Mesendoderm (in vitro differentiated cells): ENCODE measurements at regions not wholly inside any gene's neighbourhood (a gene's known extent, or its start where the extent isn't known, plus 50 kb on each side); places are given as distances from the start of the nearest gene placed in this dataset.

Source experiments
- DNase-seq: peaks from one replicate; pipeline ENCODE4 v3.0.0; 2013
- H2AK5ac ChIP-seq: 2 replicates; pipeline ENCODE4 v1.6.1; 2013; ENCODE audit warnings: low read length, inconsistent platforms
- H2BK120ac ChIP-seq: 2 replicates; pipeline ENCODE4 v1.6.1; 2013; ENCODE audit warnings: low read depth, mild to moderate bottlenecking, low read length, moderate library complexity, mixed read lengths
- H2BK15ac ChIP-seq: replicated peaks from 2 replicates; pipeline ENCODE4 v1.6.1; 2013; ENCODE audit warnings: low read depth, mild to moderate bottlenecking, moderate library complexity
- H2BK5ac ChIP-seq: 2 replicates; pipeline ENCODE4 v1.6.1; 2013; ENCODE audit warnings: low read length, inconsistent platforms
- H3K18ac ChIP-seq: 2 replicates; pipeline ENCODE4 v1.6.1; 2013; ENCODE audit warnings: mild to moderate bottlenecking, low read length, mixed read lengths
- H3K23ac ChIP-seq: one replicate; pipeline ENCODE4 v1.6.1; 2013; ENCODE audit warnings: low read length
- H3K27ac ChIP-seq: 2 replicates; pipeline ENCODE4 v1.5.1; 2013; ENCODE audit warnings: low read depth, mild to moderate bottlenecking, inconsistent platforms, low read length, moderate library complexity
- H3K27me3 ChIP-seq: 2 replicates; pipeline ENCODE4 v1.6.1; 2013; ENCODE audit warnings: low read length, control low read depth, mild to moderate bottlenecking, inconsistent platforms; ENCODE audit not compliant: insufficient read depth, poor library complexity
- H3K36me3 ChIP-seq: 2 replicates; pipeline ENCODE4 v1.6.1; 2013; ENCODE audit warnings: low read length, inconsistent platforms; ENCODE audit not compliant: control insufficient read depth, insufficient read depth
- H3K4ac ChIP-seq: one replicate; pipeline ENCODE4 v1.6.1; 2013; ENCODE audit warnings: low read depth, mild to moderate bottlenecking, low read length, moderate library complexity
- H3K4me1 ChIP-seq: 2 replicates; pipeline ENCODE4 v1.6.1; 2013; ENCODE audit warnings: low read depth, low read length, inconsistent platforms; ENCODE audit not compliant: control insufficient read depth
- H3K4me2 ChIP-seq: 2 replicates; pipeline ENCODE4 v1.6.1; 2013; ENCODE audit warnings: low read length
- H3K4me3 ChIP-seq: 2 replicates; pipeline ENCODE4 v1.5.1; 2013; ENCODE audit warnings: mild to moderate bottlenecking, low read length
- H3K56ac ChIP-seq: one replicate; pipeline ENCODE4 v1.6.1; 2013; ENCODE audit warnings: low read length
- H3K79me1 ChIP-seq: 2 replicates; pipeline ENCODE4 v1.6.1; 2013; ENCODE audit warnings: low read length, inconsistent platforms
- H3K79me2 ChIP-seq: 2 replicates; pipeline ENCODE4 v1.6.1; 2013; ENCODE audit warnings: mild to moderate bottlenecking, low read length; ENCODE audit not compliant: control insufficient read depth, insufficient read depth
- H3K9ac ChIP-seq: 2 replicates; pipeline ENCODE4 v1.6.1; 2013; ENCODE audit warnings: low read length, inconsistent platforms
- H4K5ac ChIP-seq: one replicate; pipeline ENCODE4 v1.6.1; 2013; ENCODE audit warnings: low read length
- H4K8ac ChIP-seq: one replicate; pipeline ENCODE4 v1.6.1; 2013; ENCODE audit warnings: low read depth, mild to moderate bottlenecking, control low read depth, low read length, moderate library complexity
- WGBS: extraction: QIAGEN DNeasy Blood & Tissue Kit; methylation state at CpG from one replicate; pipeline ENCODE4 v1.1.7; 2013; ENCODE audit warnings: low lambda C conversion rate, missing lambda C conversion rate; ENCODE audit not compliant: insufficient coverage; ENCODE audit errors: extremely low coverage; 5-methylcytosine and 5-hydroxymethylcytosine counted together

DNA sequence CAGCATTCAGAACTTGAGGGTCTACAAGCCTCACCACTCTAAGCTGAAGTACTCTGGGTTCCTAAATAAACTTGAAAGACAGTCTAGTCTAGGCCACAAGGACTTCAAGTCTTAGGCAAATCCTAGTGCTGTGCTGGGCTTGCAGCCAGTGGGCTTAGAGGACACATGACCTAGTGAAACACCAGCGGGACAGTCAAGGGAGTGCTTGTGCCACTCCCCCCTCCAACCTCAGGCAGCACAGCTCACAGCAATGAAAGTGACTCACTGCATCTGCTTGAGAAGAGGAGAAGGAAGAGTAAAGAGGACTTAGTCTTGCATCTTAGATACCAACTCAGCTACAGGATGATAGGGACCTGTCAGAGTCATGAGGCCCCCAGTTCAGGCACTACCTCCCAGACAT lies 438.1 kb downstream of the IPO8 start:
- no peak overlapping the region for H3K4ac ChIP-seq
- H3K27me3 ChIP-seq, result no peaks in the 10 kb centered on the region
- H3K27ac ChIP-seq, result no peak overlapping the region
- no peak overlapping the region for H2BK5ac ChIP-seq
- no peak overlapping the region for H3K4me3 ChIP-seq
- H3K23ac ChIP-seq, result no peak overlapping the region
- no peak overlapping the region for H2BK120ac ChIP-seq
- no peak overlapping the region for H2BK15ac ChIP-seq
- no peak overlapping the region for H3K9ac ChIP-seq
- no peak overlapping the region for H4K5ac ChIP-seq
- H3K56ac ChIP-seq, result no peak overlapping the region
- no peaks in the 10 kb centered on the region for H3K79me1 ChIP-seq
- no peak overlapping the region for H3K4me2 ChIP-seq
- H3K79me2 ChIP-seq, result no peaks in the 10 kb centered on the region
- DNase-seq, result no peak
- no CpG with 5 or more reads among the region's 1 CpG for WGBS
- no peak overlapping the region for H3K18ac ChIP-seq
- H3K36me3 ChIP-seq, result no peaks in the 10 kb centered on the region
- no peak overlapping the region for H4K8ac ChIP-seq
- H3K4me1 ChIP-seq, result peaks cover 2% of the 10 kb centered on the region
- H2AK5ac ChIP-seq, result no peak overlapping the region

DNA sequence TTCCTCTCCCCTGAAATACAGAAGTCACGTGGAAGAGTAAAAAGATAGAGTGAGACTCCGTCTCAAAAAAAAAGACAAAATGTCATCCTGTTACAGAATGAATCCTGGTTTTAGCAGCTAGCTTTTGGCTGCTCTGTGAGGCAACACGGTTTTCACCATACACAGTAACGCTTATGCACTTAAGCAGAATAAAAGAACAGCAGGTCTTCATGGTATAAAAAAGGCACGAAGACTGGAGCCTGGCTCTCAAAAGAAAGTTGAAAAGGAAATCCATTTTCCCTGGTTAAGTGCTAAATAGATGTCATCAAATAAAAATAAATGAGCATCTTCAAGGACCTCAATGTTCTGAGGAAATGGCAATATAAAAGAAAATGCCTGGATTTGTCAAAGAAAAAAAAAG lies 444.1 kb downstream of the IPO8 start:
- Histone ChIP-seq H3K4ac (no peak overlapping the region), H4K8ac (no peak overlapping the region), H3K4me3 (no peak overlapping the region), H3K4me2 (no peak overlapping the region), H3K36me3 (no peaks in the 10 kb centered on the region), H3K79me2 (no peaks in the 10 kb centered on the region), H3K4me1 (no peaks in the 10 kb centered on the region), H3K27ac (no peak overlapping the region), H3K79me1 (no peaks in the 10 kb centered on the region), H3K23ac (no peak overlapping the region), H2BK5ac (no peak overlapping the region), H4K5ac (no peak overlapping the region), H3K27me3 (no peaks in the 10 kb centered on the region), H2BK15ac (no peak overlapping the region), H2AK5ac (no peak overlapping the region), H3K56ac (no peak overlapping the region), H3K18ac (no peak overlapping the region), H3K9ac (no peak overlapping the region), H2BK120ac (no peak overlapping the region)
- whole genome bisulfite sequencing, result no CpG with 5 or more reads among the region's 5 CpGs
- no peak for DNase-seq

DNA sequence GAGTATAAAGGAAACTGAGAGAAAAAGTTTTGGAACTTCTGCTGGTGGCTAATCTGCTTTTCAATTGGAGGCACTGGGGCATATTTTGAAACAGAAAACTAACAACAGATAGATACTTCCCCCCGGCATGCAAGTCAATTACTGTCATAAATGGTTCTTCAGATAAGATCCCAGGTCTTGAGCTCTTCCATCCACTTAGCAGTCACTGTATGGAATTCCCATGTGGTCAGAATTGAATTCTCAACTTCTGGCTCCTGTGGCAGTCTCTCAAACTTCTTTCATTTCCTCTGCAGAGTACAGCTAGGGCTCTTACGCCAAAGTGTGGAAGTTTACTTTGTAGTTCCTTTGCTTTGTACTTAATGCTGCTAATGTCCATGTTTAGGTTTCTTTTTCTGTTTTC lies 452.2 kb downstream of the IPO8 start:
- no peaks in the 10 kb centered on the region for H3K27me3 ChIP-seq
- H4K5ac ChIP-seq, result no peak overlapping the region
- H3K4me1 ChIP-seq, result no peaks in the 10 kb centered on the region
- no CpG with 5 or more reads among the region's 2 CpGs for WGBS
- H3K18ac ChIP-seq, result no peak overlapping the region
- H3K9ac ChIP-seq, result no peak overlapping the region
- H3K36me3 ChIP-seq, result no peaks in the 10 kb centered on the region
- H3K79me2 ChIP-seq, result no peaks in the 10 kb centered on the region
- no peak overlapping the region for H2BK120ac ChIP-seq
- H4K8ac ChIP-seq, result no peak overlapping the region
- H3K4me2 ChIP-seq, result no peak overlapping the region
- H3K56ac ChIP-seq, result no peak overlapping the region
- H2BK5ac ChIP-seq, result no peak overlapping the region
- no peak overlapping the region for H3K4ac ChIP-seq
- no peaks in the 10 kb centered on the region for H3K79me1 ChIP-seq
- H3K27ac ChIP-seq, result no peak overlapping the region
- no peak overlapping the region for H3K4me3 ChIP-seq
- H2AK5ac ChIP-seq, result no peak overlapping the region
- no peak overlapping the region for H2BK15ac ChIP-seq
- H3K23ac ChIP-seq, result no peak overlapping the region
- DNase-seq, result peak; percentile 69

DNA sequence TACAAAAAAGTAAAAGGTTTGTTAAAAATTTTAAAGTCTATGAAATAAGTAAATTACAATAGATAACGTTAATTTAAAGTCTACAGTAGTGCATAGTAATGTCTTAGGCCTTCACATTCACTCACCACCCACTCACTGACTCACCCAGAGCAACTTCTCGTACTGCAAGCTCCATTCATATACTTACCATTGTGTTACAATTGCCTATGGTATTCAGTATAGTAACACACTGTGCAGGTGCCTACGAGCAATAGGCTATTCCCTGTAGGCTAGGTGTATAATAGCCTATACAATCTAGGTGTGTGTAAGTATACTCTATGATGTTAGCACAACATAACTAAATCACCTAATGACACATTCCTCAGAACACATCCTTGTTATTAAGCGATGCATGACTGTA lies 435.3 kb upstream of the TMTC1 start:
- no peak overlapping the region for H3K27ac ChIP-seq
- H3K27me3 ChIP-seq, result no peaks in the 10 kb centered on the region
- H3K79me1 ChIP-seq, result no peaks in the 10 kb centered on the region
- H4K8ac ChIP-seq, result no peak overlapping the region
- no peak overlapping the region for H3K9ac ChIP-seq
- no peak overlapping the region for H2BK120ac ChIP-seq
- H2BK15ac ChIP-seq, result no peak overlapping the region
- H4K5ac ChIP-seq, result no peak overlapping the region
- no peak overlapping the region for H3K4ac ChIP-seq
- no CpG with 5 or more reads among the region's 4 CpGs for WGBS
- no peak overlapping the region for H2AK5ac ChIP-seq
- DNase-seq, result no peak
- H3K4me3 ChIP-seq, result no peak overlapping the region
- H2BK5ac ChIP-seq, result no peak overlapping the region
- no peak overlapping the region for H3K23ac ChIP-seq
- no peak overlapping the region for H3K4me2 ChIP-seq
- H3K56ac ChIP-seq, result no peak overlapping the region
- no peaks in the 10 kb centered on the region for H3K36me3 ChIP-seq
- no peaks in the 10 kb centered on the region for H3K4me1 ChIP-seq
- no peak overlapping the region for H3K18ac ChIP-seq
- no peaks in the 10 kb centered on the region for H3K79me2 ChIP-seq

DNA sequence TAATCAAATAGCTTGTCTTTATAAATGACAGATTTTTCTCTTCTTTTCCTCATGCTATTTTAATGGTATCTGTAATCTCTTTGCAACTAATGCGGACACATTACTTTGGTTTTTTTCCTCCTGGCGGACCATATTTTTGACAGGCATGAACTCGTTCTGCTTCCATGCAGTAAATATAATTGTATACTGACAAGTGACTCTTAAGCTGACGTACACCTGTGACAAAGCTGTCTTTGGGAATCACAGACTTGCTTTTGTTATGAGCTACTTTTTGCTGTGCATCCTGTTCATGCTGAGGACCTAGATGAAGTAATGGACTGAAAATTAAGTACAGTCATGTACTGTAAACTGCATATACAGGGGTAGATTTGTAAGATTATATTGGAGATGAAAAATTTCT lies 434.3 kb upstream of the TMTC1 start:
- Histone ChIP-seq H3K4ac (no peak overlapping the region), H3K4me2 (no peak overlapping the region), H3K4me1 (no peaks in the 10 kb centered on the region), H3K36me3 (no peaks in the 10 kb centered on the region), H2BK120ac (no peak overlapping the region), H2BK15ac (no peak overlapping the region), H3K23ac (no peak overlapping the region), H3K9ac (no peak overlapping the region), H3K4me3 (no peak overlapping the region), H3K79me1 (no peaks in the 10 kb centered on the region), H3K56ac (no peak overlapping the region), H2AK5ac (no peak overlapping the region), H2BK5ac (no peak overlapping the region), H3K27ac (no peak overlapping the region), H3K79me2 (no peaks in the 10 kb centered on the region), H3K18ac (no peak overlapping the region), H4K5ac (no peak overlapping the region), H4K8ac (no peak overlapping the region), H3K27me3 (no peaks in the 10 kb centered on the region)
- WGBS, result no CpG with 5 or more reads among the region's 4 CpGs
- DNase-seq, result no peak

DNA sequence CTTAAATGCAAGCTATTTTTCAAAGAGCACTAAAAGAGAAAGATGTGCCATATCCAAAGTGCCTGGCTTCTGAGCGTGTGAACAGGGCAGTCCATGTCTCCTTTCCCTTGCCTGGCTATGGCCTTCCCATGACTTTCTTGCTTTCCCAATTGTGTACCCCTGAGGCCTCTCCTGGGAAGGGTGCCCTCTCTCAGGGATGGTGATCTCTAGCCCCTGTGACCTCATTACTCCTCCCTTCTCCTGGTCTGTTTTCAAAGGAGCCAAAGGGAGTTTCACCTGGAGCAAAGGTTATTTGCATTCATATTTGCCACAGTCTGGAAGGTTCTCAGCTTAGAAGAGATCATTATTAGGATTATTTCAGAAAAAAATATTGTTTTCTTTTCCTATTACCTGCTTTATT lies 429.4 kb upstream of the TMTC1 start:
- Histone ChIP-seq H3K79me2 (no peaks in the 10 kb centered on the region), H3K18ac (no peak overlapping the region), H3K9ac (no peak overlapping the region), H3K36me3 (no peaks in the 10 kb centered on the region), H4K8ac (no peak overlapping the region), H3K4ac (no peak overlapping the region), H2BK120ac (no peak overlapping the region), H4K5ac (no peak overlapping the region), H3K79me1 (no peaks in the 10 kb centered on the region), H3K4me1 (no peaks in the 10 kb centered on the region), H3K23ac (no peak overlapping the region), H3K4me2 (no peak overlapping the region), H3K27me3 (no peaks in the 10 kb centered on the region), H2BK5ac (no peak overlapping the region), H3K4me3 (no peak overlapping the region), H2AK5ac (no peak overlapping the region), H3K27ac (no peak overlapping the region), H3K56ac (no peak overlapping the region), H2BK15ac (no peak overlapping the region)
- no peak for DNase-seq
- no CpG with 5 or more reads among the region's 1 CpG for WGBS
